Mucosa of stomach (tissue), 1 donor: ENCODE measurements at regions not wholly inside any gene's neighbourhood (a gene's known extent, or its start where the extent isn't known, plus 50 kb on each side); places are given as distances from the start of the nearest gene placed in this dataset.

Experiments
- H3K27me3 ChIP-seq: one replicate; pipeline ENCODE4 v1.7.0; 2013; ENCODE audit warnings: mild to moderate bottlenecking, low read length; ENCODE audit not compliant: control insufficient read depth, insufficient read depth
- H3K36me3 ChIP-seq: one replicate; pipeline ENCODE4 v1.7.0; 2013; ENCODE audit warnings: low read length; ENCODE audit not compliant: control insufficient read depth, insufficient read depth
- H3K4me1 ChIP-seq: one replicate; pipeline ENCODE4 v1.7.0; 2013; ENCODE audit warnings: mild to moderate bottlenecking, low read length; ENCODE audit not compliant: control insufficient read depth, insufficient read depth
- H3K4me3 ChIP-seq: one replicate; pipeline ENCODE4 v1.7.0; 2013; ENCODE audit warnings: low read length
- H3K9ac ChIP-seq: one replicate; pipeline ENCODE4 v1.7.0; 2013; ENCODE audit warnings: mild to moderate bottlenecking, low read length, moderate library complexity
- H3K9me3 ChIP-seq: one replicate; pipeline ENCODE4 v1.7.0; 2013; ENCODE audit warnings: mild to moderate bottlenecking, low read length, moderate library complexity; ENCODE audit not compliant: control insufficient read depth
- donor health status: Pancreatic carcinoma.

- H3K4me1 ChIP-seq: no peaks in the 10 kb centered on the region
- no peaks in the 10 kb centered on the region for H3K9me3 ChIP-seq
- H3K9ac ChIP-seq: no peak overlapping the region
- H3K36me3 ChIP-seq: no peaks in the 10 kb centered on the region
- no peaks in the 10 kb centered on the region for H3K27me3 ChIP-seq
- no peak overlapping the region for H3K4me3 ChIP-seq
Measured at GRCh38 chr15:31254431-31255175, 72.0 kb upstream of the KLF13 start.

GRCh38 chr15:31255176-31255510, 71.5 kb upstream of the KLF13 start:
- Histone ChIP-seq H3K4me1 (no peaks in the 10 kb centered on the region), H3K4me3 (no peak overlapping the region), H3K36me3 (no peaks in the 10 kb centered on the region), H3K9ac (no peak overlapping the region), H3K9me3 (no peaks in the 10 kb centered on the region), H3K27me3 (no peaks in the 10 kb centered on the region)

- no peak overlapping the region for H3K4me3 ChIP-seq
- H3K4me1 ChIP-seq: no peaks in the 10 kb centered on the region
Measured at GRCh38 chr15:31255732-31256377, 70.8 kb upstream of the KLF13 start.

GRCh38 chr15:31256378-31257265, 70.0 kb upstream of the KLF13 start:
- no peaks in the 10 kb centered on the region for H3K27me3 ChIP-seq
- H3K9me3 ChIP-seq: no peaks in the 10 kb centered on the region
- no peak overlapping the region for H3K9ac ChIP-seq
- H3K4me1 ChIP-seq: no peaks in the 10 kb centered on the region
- H3K4me3 ChIP-seq: no peak overlapping the region
- H3K36me3 ChIP-seq: no peaks in the 10 kb centered on the region

More at GRCh38 chr15:31255732-31256377, 70.8 kb upstream of the KLF13 start:
- no peaks in the 10 kb centered on the region for H3K9me3 ChIP-seq
- H3K27me3 ChIP-seq: no peaks in the 10 kb centered on the region
- H3K9ac ChIP-seq: no peak overlapping the region
- H3K36me3 ChIP-seq: no peaks in the 10 kb centered on the region

- no peak overlapping the region for H3K9ac ChIP-seq
- H3K27me3 ChIP-seq: no peaks in the 10 kb centered on the region
- no peaks in the 10 kb centered on the region for H3K4me1 ChIP-seq
- no peaks in the 10 kb centered on the region for H3K36me3 ChIP-seq
- H3K9me3 ChIP-seq: no peaks in the 10 kb centered on the region
- H3K4me3 ChIP-seq: no peak overlapping the region
Measured at GRCh38 chr15:31257286-31257685, 69.3 kb upstream of the KLF13 start.

GRCh38 chr15:31258260-31258659, 68.4 kb upstream of the KLF13 start:
- no peak overlapping the region for H3K4me3 ChIP-seq
- H3K9me3 ChIP-seq: no peaks in the 10 kb centered on the region
- H3K9ac ChIP-seq: no peak overlapping the region
- no peaks in the 10 kb centered on the region for H3K27me3 ChIP-seq
- H3K36me3 ChIP-seq: no peaks in the 10 kb centered on the region
- peaks cover 5% of the 10 kb centered on the region for H3K4me1 ChIP-seq

- Histone ChIP-seq H3K27me3 (no peaks in the 10 kb centered on the region), H3K9me3 (no peaks in the 10 kb centered on the region), H3K36me3 (no peaks in the 10 kb centered on the region), H3K4me1 (peaks cover 19% of the 10 kb centered on the region), H3K9ac (no peak overlapping the region), H3K4me3 (no peak overlapping the region)
Measured at GRCh38 chr15:31259562-31260252, 66.9 kb upstream of the KLF13 start.

- Histone ChIP-seq H3K27me3 (no peaks in the 10 kb centered on the region), H3K36me3 (no peaks in the 10 kb centered on the region), H3K9me3 (no peaks in the 10 kb centered on the region), H3K4me3 (no peak overlapping the region), H3K9ac (no peak overlapping the region), H3K4me1 (peaks cover 30% of the 10 kb centered on the region)
Measured at GRCh38 chr15:31260646-31261265, 65.9 kb upstream of the KLF13 start.

GRCh38 chr15:31261266-31262142, 65.1 kb upstream of the KLF13 start:
- Histone ChIP-seq H3K27me3 (no peaks in the 10 kb centered on the region), H3K4me3 (no peak overlapping the region), H3K4me1 (peaks cover 35% of the 10 kb centered on the region), H3K36me3 (no peaks in the 10 kb centered on the region), H3K9me3 (no peaks in the 10 kb centered on the region), H3K9ac (no peak overlapping the region)

GRCh38 chr15:31262143-31262530, 64.5 kb upstream of the KLF13 start:
- H3K4me1 ChIP-seq: peaks cover 41% of the 10 kb centered on the region

More at GRCh38 chr15:31262143-31262530, 64.5 kb upstream of the KLF13 start:
- H3K9me3 ChIP-seq: no peaks in the 10 kb centered on the region
- no peaks in the 10 kb centered on the region for H3K36me3 ChIP-seq
- no peak overlapping the region for H3K9ac ChIP-seq
- H3K4me3 ChIP-seq: no peak overlapping the region
- H3K27me3 ChIP-seq: no peaks in the 10 kb centered on the region
